Coronary artery (tissue), 2 donors: ENCODE measurements at regions not wholly inside any gene's neighbourhood (a gene's known extent, or its start where the extent isn't known, plus 50 kb on each side); places are given as distances from the start of the nearest gene placed in this dataset.

Experiments
- DNase-seq: peaks from one replicate; pipeline ENCODE4 v3.0.0-alpha.2; 2017; ENCODE audit warnings: low spot score
- H3K27ac ChIP-seq, 2 donors: fragments of 200-600 bp; sonication (generic); one replicate each; pipeline ENCODE4 v1.5.1; 2016 to 2019
- H3K4me3 ChIP-seq: fragments of 200-600 bp; sonication (generic); 2 replicates; pipeline ENCODE4 v1.5.1; 2016; ENCODE audit warnings: mild to moderate bottlenecking, moderate library complexity
- TF ChIP-seq, protein P1 (sequence below): fragments of 200-600 bp; sonication (generic); IDR thresholded peaks from one replicate; pipeline ENCODE4 v1.5.1; 2019; ENCODE audit warnings: antibody characterized with exemption

GRCh38 chr18:53644799-53645471, 579.5 kb downstream of the MBD2 start:
- H3K4me3 ChIP-seq = no peak overlapping the region
- TF ChIP-seq, protein P1, sequence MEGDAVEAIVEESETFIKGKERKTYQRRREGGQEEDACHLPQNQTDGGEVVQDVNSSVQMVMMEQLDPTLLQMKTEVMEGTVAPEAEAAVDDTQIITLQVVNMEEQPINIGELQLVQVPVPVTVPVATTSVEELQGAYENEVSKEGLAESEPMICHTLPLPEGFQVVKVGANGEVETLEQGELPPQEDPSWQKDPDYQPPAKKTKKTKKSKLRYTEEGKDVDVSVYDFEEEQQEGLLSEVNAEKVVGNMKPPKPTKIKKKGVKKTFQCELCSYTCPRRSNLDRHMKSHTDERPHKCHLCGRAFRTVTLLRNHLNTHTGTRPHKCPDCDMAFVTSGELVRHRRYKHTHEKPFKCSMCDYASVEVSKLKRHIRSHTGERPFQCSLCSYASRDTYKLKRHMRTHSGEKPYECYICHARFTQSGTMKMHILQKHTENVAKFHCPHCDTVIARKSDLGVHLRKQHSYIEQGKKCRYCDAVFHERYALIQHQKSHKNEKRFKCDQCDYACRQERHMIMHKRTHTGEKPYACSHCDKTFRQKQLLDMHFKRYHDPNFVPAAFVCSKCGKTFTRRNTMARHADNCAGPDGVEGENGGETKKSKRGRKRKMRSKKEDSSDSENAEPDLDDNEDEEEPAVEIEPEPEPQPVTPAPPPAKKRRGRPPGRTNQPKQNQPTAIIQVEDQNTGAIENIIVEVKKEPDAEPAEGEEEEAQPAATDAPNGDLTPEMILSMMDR = no peak
- no peak overlapping the region for H3K27ac ChIP-seq
- DNase-seq = no peak

DNA sequence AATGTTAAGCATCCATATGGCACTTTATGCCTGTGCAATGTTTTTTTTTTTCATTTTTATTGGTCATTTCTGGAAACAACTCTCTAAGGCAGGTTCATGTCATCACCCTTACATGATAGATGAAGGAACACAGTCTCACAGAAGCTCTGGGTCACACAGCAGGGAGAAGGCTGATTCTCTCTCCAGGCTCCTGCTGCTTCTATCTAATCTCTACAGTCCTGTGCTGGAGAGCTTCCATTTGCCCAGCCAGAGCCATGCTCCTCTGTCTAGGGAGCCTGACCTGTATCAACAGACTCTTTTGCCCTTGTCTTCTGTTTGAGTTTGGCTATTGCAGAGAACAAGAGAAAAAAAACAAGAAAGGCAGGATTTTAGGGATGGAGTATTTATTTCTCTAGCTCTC, 584.8 kb downstream of the MBD2 start:
- Histone ChIP-seq H3K27ac (no peak overlapping the region), H3K4me3 (no peak overlapping the region)
- DNase-seq = no peak
- TF ChIP-seq, protein P1 = no peak

- TF ChIP-seq, protein P1 = no peak
- DNase-seq = no peak
- no peak overlapping the region for H3K4me3 ChIP-seq
- H3K27ac ChIP-seq = no peak overlapping the region
Observed at GRCh38 chr18:53629337-53629736, 595.1 kb downstream of the MBD2 start.

DNA sequence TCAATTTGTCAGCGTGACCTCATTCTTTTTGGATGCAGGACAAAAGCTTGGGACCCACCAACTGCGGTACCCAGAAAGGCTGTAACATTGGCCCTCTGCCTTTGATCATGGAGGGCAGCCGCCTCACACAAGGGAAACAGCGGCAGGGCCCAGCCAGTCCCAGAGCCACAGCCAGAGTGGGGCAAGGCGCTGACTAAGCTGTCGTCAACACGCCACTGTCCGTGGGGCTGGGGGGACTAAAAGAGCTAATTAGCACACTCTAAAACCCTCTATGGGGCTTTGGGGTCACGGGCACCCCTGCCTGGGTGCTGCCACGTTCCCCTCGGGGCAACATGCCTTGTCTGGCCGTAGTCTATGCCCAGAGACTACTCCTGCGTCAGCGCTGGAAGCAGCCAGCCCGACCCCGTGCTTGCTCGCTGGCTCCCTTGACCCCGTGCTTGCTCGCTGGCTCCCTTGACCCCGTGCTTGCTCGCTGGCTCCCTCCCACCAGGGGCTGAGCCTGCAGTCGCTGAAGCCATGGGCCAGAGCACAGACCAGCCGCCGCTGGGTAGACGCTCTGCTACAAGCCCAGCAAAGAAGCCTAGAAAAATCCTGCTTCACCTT, 598.4 kb downstream of the MBD2 start:
- no peak overlapping the region for H3K27ac ChIP-seq
- DNase-seq = no peak

GRCh38 chr18:53610957-53611356, 613.5 kb downstream of the MBD2 start:
- TF ChIP-seq, protein P1 = no peak
- Histone ChIP-seq H3K4me3 (no peak overlapping the region), H3K27ac (no peak overlapping the region)
- no peak for DNase-seq

More for the DNA sequence above, 598.4 kb downstream of the MBD2 start:
- TF ChIP-seq, protein P1 = no peak
- no peak overlapping the region for H3K4me3 ChIP-seq

DNA sequence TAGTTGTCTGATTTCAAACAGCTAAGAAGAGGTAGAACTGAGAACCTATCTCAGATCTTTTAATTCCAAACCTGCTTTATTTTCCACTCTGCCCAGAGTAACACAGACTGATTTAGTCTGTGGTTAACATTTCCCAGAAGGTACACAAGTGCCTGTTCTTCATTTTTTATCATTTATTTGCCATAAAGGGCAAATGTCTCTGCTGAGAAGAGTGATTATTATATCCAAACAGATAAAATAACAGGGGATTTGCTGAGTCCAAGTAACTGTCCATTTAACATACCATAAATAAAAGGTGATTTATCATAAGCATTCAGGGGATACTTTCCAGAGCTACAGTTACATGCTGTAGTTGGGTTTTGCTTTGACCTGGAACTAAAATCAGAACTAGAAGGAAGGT, 617.7 kb downstream of the MBD2 start:
- H3K27ac ChIP-seq = no peak overlapping the region
- DNase-seq = no peak
- TF ChIP-seq, protein P1 = no peak

DNA sequence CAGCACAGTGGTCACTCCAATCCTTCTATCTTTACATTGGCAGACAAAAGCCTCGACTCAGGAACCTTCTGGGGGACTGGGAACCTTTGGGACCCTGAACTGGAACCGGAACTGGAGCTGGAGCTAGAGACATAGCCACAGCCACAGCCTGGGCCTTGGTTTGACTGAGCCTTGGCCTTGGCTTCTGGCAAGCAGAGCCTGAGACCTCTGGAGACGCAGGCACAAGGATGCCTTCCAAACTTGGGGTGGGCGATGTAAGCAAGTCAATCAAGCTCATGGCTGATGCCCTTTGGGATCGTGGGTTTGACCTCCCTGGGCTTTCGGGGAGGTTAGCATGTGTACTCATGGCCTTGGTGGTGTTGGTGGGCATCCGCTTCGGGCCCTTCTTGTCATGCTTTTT, 619.3 kb downstream of the MBD2 start:
- TF ChIP-seq, protein P1 = no peak
- H3K27ac ChIP-seq = no peak overlapping the region
- DNase-seq = no peak
- no peak overlapping the region for H3K4me3 ChIP-seq

More for the DNA sequence above, 617.7 kb downstream of the MBD2 start:
- H3K4me3 ChIP-seq = no peak overlapping the region
